Superior temporal gyrus (tissue), 1 donor: ENCODE measurements at regions not wholly inside any gene's neighbourhood (a gene's known extent, or its start where the extent isn't known, plus 50 kb on each side); places are given as distances from the start of the nearest gene placed in this dataset.

ENCODE experiments used
- DNase-seq: peaks from one replicate; pipeline ENCODE4 v3.0.0-alpha.2; 2016; ENCODE audit errors: extremely low spot score

DNA sequence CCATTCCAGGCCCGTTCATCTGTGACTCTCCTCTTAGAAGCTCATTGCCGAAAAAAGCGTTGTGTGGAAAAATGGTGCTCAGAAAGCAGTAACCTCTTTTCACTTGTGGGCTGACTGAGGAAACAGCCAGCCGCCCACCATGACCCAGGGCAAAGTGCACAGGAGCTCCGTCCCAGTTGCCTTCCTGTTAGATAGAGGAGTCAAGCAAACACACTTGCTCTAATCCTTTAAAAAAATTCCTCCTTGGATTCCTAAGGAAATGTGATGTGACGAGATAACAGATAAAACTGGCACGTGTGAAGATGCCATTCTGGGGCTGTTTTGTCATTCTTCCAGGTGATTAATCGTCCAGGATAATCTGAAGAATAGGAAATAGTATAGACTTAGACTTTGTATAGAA, 396.8 kb upstream of the DDHD1 start:
- DNase-seq = no peak

DNA sequence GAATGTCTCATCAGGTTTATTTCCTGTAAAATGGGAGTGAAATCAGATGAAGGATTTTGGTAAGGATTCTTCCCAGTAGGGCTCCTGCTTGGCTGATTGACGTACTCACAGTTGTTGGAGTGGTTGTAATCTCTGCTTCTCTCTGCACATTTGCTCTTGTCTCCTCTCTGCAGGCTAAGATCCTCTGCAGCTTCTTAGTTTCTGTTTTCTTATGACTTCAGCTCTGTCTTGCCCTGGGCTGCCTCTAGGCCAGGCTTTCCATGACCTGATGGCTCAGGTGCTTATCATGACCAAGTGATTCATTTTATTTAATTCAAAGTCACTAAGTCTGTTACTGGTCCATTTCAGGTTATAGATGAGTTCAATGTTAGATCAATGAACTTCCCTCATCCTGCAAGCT, 394.5 kb upstream of the DDHD1 start:
- no peak for DNase-seq

DNA sequence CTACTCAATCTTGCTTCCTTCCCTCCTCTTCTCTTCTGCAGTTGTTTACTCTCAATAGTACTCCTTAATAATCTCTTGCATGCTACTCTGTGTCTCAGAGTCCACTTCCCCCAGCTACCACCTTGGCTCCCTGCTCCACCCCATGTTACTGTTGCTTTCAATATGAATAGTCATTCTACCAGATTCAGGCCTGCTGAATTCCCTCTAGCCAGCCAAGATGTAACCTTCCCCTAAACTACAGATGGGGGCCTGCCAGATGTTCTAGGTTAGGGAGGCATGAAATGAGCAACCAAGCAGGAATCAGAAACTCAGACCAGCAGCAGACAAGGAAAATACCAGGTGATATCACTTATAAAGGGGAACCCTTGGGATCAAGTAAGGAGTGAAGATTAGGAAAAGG, 392.1 kb upstream of the DDHD1 start:
- no peak for DNase-seq

DNA sequence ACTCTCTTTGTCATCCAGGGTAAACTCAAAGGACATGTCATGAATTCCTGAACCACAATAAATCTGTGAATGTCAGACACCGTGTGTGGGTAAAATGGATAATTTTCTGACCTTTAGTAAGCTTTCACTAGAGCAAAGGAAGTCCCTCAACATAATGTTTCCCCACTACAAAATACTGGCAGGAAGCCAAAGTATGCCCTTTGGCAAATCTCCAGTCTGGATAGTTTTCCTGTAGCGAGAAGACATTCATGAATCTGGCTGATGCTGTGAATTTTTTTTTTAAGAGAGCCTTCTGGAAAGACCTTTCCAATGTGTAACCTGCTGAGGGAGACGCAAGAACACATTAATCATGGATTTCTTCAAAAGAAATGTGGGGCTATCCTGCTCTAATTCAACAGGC, 389.6 kb upstream of the DDHD1 start:
- DNase-seq = no peak

DNA sequence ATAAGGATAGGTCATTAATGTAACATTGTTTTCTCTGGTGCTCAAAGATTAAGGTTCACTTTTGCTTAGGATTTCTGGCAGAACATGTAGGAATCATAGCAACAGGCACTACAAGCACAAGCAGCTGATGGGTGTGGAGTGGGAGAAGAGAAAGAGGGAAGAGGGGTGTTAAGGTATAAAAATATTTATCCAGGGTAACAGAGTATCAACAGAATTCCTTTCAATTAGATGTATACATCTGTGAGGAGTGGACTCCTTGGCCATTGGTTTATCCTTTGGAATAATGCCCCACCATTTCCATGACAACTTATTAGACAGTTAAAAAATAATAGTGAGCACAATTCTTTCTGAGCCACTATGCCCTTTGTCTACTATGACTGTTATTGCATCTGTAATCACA, 388.3 kb upstream of the DDHD1 start:
- no peak for DNase-seq

DNA sequence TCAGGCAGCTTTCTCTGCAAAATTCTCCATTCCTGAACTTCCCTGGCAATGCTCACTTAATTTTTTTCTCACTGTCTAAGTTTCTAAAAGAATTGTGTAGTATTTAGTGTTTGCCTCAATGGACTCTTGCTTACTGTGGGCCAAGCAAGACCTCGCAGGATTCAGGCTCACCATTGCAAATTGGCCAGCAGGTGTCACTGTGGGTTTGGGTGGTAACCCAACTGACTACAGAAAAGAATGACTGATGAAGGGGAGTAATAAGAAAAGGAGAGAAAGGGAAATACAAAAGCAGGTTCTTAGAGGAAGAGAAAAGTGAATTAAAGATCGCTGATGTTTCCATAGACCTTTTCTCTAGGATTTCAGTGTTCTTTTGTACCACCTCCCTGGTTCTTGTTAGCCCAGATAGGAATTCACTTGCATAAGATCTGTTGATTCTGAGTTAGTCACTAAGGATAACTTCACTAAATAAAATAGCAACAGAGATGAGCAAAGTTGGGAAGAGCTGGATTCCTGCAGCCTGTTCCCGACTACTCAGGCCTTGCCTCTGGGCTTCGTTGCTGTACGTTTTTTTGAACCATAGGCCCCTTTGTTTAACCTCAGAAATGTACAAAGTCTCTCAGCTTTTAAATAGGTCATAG, 386.5 kb upstream of the DDHD1 start:
- peak; percentile 95 for DNase-seq

DNA sequence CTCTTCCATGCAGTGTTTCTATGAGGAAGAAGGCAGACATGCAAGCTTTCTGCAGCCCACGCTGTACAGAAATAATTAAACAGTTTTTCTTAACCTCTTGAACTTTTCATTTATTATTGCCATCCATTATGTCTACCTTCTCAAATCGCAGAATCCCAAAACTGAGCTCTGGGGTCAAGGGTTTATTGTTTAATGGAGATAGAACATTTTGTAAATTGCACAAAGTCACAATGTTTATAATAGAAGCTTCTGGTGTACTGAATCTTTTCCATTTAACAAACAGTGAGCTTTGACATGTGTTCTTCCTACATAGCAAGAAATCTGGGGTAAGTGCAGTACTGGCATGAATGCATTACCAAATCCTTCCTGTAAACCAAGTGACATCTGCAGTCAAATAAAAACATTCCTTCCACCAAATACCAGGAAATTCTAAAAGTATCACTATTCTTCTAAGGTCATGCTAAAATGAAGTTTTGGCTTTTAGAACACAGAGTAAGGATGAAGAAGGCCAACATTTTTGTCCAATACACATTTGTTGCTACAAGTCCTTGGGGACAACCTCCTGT, 385.3 kb upstream of the DDHD1 start:
- no peak for DNase-seq

DNA sequence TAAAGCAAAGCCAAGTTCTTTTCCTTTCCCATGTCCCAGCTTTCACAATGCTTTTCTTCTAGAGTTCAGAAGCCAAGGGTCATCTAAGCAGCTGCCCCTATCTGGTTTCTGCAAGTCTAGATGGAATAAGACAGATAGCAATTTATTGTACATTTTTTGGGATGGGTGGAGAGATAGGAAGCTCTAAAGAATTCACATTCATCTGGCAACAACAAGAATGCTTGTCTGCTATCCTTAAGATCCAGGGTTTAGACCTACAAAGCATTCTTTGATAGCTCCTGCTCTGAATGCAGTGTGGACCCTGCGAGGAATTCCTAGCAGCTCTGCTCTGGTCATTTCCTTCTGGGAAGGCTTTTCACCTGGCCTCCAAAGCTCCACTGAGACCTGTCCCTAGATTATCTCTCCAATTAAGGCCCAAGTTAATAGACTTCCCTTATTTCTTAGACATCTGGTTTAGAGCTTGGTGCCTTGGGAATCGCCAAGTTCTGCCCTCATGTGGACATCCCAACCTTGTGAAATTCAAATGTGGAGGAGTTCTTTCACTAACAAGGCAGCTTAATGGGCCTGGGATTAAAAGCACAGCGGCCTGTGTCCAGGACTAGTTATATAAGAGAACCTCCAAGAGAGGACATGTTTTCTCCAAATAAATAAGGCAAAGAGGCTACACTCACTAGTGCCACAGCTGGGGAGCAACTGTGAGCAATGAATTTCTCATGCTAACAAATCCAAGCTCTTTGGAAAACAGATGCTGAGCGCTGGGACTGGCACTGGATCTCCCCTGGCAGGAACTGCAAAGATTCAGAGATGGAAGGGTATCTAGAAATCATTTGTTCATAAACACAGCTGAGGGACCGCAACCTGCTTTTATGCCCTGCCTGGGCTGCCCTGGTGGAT, 384.5 kb upstream of the DDHD1 start:
- no peak for DNase-seq

DNA sequence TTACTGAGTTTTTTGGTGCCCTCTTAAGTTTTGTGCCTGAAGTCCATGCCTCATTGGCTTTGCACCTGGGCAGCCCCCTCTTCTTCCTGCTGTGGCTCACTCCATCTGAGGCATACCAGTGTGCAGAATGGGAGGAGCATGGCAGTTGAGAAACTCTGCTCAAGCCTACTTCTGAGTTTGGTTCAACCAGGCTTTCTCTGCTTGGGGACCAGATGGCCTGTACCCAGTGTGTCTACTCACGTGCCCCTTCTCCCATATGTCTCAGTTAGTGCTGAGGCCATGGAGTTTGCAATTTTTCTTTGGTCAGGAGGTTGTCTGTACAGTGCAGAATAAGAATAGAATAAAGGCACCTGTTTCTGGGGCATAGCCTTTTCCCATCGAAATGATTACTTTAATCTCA, 383.3 kb upstream of the DDHD1 start:
- no peak for DNase-seq

DNA sequence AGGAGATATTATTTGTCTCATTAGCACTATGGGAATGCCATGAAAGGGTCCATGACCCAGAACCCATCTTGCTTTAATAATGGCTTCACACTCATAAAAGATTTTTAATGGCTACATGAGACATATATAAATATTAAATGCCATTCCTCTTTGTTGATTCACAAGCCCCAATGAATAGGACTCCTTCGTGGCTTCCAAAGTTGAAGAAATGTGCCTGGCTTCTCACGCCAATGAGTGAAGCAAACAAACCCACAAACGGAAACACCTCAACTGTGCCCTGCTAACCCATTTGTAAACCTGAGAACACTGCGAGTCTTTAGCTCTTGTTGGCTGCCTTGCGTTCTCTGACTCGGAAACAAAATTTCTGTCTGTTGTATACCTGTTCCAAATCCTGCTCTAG, 381.7 kb upstream of the DDHD1 start:
- no peak for DNase-seq

DNA sequence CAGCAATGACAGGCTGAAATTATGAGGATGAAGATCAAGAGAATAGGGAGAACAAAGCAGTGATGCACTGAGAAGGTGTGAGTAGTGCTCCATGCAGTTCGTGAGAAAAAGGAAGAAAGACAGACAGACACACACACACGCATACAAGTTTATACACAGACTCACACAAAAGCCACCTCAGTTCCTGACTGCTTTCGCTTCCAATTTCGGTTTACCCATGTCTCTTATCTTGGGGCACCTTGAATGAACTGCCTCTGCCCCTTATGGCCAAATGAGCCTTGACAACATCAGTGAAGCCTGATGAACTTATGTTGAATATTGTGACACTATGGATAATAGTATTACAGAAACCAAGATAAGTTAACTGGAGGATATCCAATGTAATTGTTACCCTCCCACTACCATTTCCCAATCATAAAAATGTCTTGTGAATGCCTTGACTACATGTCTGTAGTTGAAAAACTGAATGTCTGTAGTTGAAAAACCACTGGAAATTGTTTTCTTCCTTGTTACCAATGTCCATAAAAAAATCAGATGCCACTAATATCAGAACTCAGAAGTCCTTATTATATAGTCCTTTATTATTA, 380.4 kb upstream of the DDHD1 start:
- DNase-seq = no peak

DNA sequence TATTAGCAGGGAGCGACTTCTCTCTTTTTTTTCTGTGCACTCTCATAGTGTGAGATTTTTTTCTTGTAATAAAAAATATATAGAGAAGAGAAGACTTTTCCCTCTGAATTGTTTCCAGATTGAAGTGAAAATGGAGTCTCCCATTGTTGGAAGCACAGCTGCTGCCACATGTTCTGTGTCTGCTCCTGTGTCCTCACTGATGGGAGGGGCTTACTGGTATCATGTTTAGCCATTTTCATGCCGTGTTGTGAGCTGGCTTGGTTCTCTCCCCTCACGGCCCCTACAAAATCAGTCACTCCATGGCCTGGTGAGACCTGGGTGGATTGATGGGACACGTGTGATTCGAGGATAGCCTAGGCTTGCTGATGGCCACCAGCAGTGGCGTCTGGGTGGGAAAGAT, 379.7 kb upstream of the DDHD1 start:
- DNase-seq = no peak

DNA sequence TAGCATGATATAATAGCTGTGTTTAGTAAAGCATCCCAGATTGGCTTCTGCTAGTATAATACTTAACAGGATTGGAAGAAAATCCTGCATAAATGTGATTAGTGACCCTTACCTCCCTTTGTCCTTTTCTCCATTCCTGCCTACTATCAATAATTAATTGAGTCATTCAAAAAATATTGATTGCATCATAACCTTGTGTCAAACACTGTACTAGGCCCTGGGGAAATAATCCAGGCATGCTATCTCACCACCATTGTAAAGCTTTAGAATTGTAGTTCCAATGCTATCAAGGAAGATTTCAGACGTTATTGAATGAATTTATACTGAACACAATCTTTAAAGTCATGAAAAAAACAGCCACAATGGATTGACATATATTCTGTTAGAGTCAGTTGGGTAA, 378.6 kb upstream of the DDHD1 start:
- no peak for DNase-seq

DNA sequence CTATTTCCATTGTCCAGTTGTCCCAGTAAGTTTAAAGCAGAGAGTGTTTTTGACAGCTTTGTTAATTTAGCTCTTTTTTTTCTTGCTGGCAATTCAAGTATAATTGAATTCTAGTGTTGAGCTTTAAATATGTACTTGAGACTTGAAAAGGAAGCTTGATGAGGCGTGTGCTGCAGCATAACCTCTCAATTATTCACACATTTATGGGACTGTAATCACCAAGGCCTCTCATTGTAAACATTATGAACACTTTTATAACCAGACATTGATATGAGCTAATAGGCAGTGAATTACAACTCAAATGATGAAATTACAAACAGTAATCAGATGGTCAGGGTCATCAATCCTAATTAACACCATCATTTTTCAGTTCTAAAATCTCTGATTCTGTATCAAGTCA, 378.0 kb upstream of the DDHD1 start:
- no peak for DNase-seq

DNA sequence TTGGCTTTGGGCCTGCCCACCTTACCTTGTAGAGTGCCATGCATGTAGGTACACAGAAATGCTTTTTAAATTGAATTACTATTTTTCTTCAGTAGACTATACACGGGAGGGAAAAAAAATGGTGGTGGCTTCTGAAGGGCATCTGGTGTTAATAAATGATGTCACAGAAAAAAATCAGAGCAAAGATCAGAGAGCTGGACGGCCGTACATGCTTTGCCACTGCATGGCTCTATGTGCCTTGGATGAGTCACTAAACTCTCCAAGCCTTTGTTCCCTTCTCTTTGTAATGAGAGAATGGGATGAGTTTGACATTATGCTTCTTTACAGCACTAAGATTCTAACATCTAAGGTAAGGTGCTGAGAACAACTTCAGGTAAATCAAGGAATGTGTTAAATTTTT, 376.4 kb upstream of the DDHD1 start:
- no peak for DNase-seq

DNA sequence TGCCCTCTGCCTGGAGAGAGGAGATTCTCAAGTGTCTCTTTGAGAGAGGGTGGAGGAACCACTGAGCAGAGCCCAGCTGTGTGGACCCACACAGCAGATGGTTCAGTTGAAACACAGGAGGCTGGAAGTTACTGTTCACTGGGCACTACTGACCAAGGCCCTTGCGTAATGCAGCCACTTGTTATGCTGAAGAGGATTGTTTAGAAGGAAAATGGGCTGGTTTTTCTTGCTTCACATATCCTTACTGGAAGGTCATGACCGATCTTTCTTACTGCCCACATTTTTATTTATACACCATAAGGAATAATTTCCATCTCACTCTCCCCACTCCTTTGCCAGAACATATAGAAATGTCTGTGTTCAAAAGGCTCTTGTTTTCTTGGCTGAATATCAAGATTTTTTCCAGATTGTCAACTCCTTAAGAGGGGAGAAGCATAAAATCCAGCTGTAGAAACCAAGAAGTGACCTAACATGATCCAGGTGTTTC, 375.1 kb upstream of the DDHD1 start:
- DNase-seq = no peak

DNA sequence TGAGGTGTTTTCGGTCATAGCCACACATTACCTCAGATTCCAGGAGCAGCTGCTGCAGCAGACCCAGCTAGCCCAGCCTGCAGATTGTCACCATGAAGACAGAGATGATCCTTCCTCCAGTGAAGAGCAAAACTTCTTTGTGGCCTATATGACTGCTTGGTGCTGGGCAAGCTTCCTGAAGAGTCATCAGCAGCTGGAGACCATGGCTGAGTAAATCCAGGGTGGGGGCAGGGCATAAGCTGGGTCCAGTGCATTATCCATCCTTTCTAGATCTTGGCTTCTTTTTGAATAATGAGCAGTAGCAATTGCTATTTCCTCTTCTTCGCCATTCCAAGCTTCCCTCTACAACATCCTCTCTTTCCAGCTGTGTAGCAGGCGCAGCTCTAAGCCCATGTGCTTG, 373.1 kb upstream of the DDHD1 start:
- DNase-seq = no peak

DNA sequence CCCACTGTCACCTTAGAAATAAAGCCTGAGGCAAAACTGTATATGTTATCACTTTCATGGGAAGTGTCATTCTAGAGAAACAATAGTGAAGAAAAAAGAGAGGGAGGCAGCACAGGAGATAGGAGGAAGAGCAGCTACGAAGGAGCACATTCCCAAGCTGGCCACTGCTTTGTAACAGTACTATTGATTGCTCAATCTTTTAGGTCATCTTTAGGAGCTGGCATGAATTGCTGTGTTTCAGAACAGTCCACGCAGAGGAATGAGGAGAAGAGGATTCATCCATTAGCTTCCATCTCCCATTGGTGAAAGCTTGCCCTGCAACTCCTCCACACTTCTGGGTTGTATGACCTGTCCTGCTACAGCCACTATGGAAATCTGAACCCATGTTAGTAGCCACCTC, 372.5 kb upstream of the DDHD1 start:
- DNase-seq = no peak

DNA sequence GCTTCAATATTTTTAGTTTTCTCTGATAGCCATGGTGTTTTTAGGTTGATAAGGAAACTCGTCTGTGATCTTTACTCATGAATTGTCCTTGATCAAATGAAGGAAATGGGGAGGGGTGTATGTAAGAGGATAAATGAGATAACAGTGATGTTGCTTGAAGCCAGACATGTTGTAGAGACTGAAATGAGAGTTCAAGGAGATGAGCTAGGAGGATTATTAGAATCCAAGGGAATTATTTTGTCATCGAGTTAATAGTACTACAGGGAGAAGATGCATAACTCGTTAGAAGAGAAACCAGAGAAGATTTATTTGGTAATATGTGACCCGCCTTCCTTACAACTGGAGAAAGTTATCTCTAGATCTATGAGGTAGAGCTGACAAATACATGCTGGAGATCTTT, 371.3 kb upstream of the DDHD1 start:
- DNase-seq = no peak

DNA sequence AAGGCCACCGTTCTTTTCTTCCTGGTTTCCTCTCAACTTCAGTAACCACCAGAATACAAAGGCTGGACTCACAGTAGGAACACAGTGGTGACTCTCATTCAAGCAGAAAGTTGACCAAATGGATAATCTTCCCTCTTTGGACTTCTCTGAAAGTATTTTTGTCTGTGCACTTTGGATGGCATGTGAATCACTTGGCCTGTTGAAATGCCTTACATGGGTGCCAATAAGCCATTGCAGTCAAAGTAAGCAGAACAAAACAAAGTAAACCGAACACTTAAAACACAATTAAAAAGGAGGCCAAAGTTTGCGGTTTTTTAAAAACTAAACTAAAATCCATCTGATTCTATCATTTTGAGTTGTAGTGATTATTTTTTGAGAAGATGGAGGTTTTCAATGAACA, 370.1 kb upstream of the DDHD1 start:
- no peak for DNase-seq

DNA sequence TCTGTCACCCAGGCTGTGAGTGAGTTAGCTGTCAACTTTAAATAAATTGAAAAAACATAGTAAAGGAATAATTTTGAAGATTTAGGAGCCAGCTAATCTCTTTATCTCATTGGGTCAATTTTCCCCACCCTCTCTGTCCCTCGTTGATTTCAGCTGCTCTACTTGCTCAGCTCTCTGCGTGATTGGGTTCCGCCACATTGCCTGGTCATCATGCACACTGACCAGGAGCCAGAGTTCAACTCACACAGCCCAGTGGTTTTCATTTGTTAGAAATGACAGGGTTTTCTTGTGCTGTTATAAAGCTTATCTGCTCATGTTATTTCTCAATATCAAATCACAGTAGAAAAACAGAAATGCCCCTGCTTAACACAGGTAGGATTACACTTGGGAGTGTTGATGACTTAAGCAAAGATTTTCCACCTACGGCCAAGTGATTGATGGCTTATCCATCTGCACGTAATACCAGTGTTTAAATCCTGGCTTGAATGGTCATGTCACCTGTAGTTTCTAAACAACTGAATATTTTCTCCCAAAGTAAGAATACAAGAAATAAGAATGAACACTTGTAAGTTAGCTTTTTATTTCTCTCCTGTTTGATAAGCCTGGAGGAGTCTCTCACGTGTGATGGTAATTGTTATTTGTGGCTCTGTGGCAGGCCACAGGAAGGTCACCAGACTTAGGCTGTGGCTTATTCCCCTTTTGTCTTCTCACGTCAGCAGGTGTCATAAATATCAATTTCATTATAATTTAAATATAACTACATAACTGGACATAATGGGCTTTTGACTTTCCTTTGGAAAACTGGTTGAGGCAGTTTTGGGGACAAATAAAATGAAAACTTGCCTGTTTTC, 367.2 kb upstream of the DDHD1 start:
- DNase-seq = no peak

DNA sequence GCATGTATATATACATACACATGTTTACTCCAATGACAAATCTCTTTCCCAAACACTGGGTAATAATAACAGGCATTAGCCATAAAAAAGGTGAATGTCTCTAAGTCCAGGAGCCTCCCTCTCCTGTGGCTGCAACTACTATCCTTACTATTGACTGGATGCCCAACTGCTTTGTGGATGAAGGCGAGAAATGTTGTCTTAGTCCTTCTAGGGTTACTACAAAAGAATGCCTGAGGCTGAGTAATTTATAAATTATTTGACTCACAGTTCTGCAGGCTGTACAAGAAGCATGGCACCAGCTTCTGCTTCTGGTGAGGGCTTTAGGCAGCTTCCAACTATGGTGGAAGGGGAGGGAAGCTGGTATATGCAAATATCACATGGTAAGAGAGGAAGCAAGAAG, 366.0 kb upstream of the DDHD1 start:
- no peak for DNase-seq
